Immature natural killer cell (primary cell): ENCODE measurements at regions not wholly inside any gene's neighbourhood (a gene's known extent, or its start where the extent isn't known, plus 50 kb on each side); places are given as distances from the start of the nearest gene placed in this dataset.

ENCODE experiments used
- DNase-seq, 3 donors: peaks; one replicate each; pipeline ENCODE4 v3.0.0; 2022; ENCODE audit warnings: mixed read lengths in 1 of 3
- H3K27ac Mint-ChIP-seq, 6 donors: one replicate each; pipeline ENCODE4 v1.8.0; 2020; ENCODE audit warnings: mixed read lengths in 6 of 6, mild to moderate bottlenecking in 5 of 6, inconsistent platforms in 4 of 6, moderate library complexity in 3 of 6
- H3K27me3 Mint-ChIP-seq, 3 donors: one replicate each; pipeline ENCODE4 v1.8.0; 2020 to 2021; ENCODE audit warnings: low read depth in 3 of 3, mild to moderate bottlenecking in 3 of 3, mixed read lengths in 3 of 3, moderate library complexity in 3 of 3, inconsistent platforms in 1 of 3
- H3K36me3 Mint-ChIP-seq, 3 donors: one replicate each; pipeline ENCODE4 v1.8.0; 2020; ENCODE audit warnings: mixed read lengths in 3 of 3, inconsistent platforms in 2 of 3, mild to moderate bottlenecking in 2 of 3
- H3K4me1 Mint-ChIP-seq, 2 donors: one replicate each; pipeline ENCODE4 v1.8.0; 2020; ENCODE audit warnings: inconsistent platforms in 2 of 2, mild to moderate bottlenecking in 2 of 2, mixed read lengths in 2 of 2, moderate library complexity in 1 of 2
- H3K4me3 Mint-ChIP-seq, 5 donors: one replicate each; pipeline ENCODE4 v1.8.0; 2020; ENCODE audit warnings: mild to moderate bottlenecking in 5 of 5, mixed read lengths in 5 of 5, inconsistent platforms in 3 of 5, moderate library complexity in 3 of 5
- H3K9me3 Mint-ChIP-seq, 6 donors: one replicate each; pipeline ENCODE4 v1.8.0; 2020; ENCODE audit warnings: mild to moderate bottlenecking in 6 of 6, mixed read lengths in 6 of 6, inconsistent platforms in 4 of 6, moderate library complexity in 3 of 6

DNA sequence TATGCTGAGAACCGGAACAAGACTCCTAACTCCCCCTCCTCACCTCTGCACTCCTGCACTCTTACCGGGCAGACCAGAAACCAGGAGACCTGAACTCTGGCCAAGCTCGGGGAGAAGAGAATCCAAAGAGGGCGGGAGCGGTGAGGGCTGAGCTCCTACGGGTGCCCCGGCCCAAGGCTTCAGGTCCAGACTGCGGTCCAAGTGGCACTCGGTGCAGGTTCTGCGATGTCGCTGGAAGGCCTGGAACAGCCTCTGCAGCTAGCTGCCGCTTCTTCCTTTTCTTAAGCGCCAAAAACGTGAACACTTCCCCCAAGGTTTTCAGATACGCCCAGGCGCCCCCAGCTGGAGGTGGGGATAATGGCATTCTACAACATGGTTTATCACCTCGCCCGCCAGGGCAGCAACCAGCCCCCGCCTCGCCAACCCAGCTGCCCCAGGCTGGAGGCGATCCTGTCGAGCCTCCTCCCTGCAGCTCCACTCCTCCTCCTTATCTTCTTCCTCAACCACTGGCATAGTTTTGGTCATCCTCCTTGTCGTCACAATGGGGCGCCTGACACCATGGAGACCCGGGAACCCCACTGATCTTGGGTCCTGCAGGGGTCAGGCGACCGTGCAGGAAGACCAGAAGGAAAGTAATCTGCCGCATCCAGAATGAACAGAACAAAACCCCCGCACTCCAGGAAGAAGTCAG is 1735.9 kb downstream of the TP53TG3F start:
- Mint-ChIP-seq H3K4me3 (no peak overlapping the region), H3K27me3 (peaks cover 0 to 2% (median 0%) of the 10 kb centered on the region in 3 donors), H3K27ac (no peak overlapping the region), H3K4me1 (no peaks in the 10 kb centered on the region), H3K9me3 (peaks cover 20 to 51% (median 48%) of the 10 kb centered on the region in 6 donors), H3K36me3 (peaks cover 0 to 3% (median 0%) of the 10 kb centered on the region in 3 donors)
- DNase-seq: no peak

DNA sequence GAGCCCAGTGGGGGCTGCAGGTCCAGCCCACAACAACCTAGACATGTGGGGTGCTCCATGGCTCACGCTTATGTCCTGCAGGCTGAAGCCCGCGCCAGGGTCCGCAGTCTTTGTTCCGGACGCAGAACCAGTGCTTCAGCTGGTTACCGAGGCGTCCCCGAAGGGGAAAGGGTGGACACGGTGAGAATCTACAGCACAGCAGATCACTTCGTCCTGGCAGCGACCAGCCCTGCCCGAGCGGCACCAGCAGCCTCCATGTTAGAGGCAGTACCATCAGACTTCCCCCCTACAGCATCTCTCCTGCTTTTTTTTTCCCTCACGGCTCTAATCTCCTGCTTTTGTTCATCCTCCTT is 1736.4 kb downstream of the TP53TG3F start:
- Mint-ChIP-seq H3K36me3 (peaks cover 0 to 3% (median 0%) of the 10 kb centered on the region in 3 donors), H3K4me1 (no peaks in the 10 kb centered on the region), H3K4me3 (no peak overlapping the region), H3K9me3 (peaks cover 23 to 55% (median 50%) of the 10 kb centered on the region in 6 donors), H3K27me3 (peaks cover 0 to 2% (median 0%) of the 10 kb centered on the region in 3 donors), H3K27ac (no peak overlapping the region)
- DNase-seq: no peak

DNA sequence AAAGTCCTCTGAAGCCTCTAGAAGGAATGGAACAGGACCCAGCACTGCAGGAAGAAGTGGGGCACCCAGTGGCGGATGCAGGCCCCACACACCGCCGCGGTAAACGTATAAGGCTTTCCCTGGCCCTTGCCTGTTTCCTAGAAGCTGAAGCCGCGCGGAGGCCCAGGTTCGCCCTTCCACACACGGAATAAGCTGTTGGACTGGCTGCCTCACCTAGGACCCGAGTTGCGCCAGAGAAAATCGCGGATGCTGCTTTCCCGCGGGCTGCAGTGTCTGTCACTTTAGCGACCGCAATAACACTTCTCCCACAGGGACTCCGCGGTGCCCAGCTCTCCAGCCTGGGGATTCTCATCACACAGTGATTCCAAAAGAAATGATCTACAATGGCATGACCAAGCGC is 1736.9 kb downstream of the TP53TG3F start:
- peaks cover 0 to 4% (median 3%) of the 10 kb centered on the region in 3 donors for H3K36me3 Mint-ChIP-seq
- peaks cover 0 to 3% of the 10 kb centered on the region in 2 donors for H3K4me1 Mint-ChIP-seq
- no peak overlapping the region for H3K27ac Mint-ChIP-seq
- no peak overlapping the region for H3K4me3 Mint-ChIP-seq
- H3K9me3 Mint-ChIP-seq: peaks cover 23 to 58% (median 54%) of the 10 kb centered on the region in 6 donors
- H3K27me3 Mint-ChIP-seq: peaks cover 0 to 2% (median 0%) of the 10 kb centered on the region in 3 donors
- DNase-seq: no peak

DNA sequence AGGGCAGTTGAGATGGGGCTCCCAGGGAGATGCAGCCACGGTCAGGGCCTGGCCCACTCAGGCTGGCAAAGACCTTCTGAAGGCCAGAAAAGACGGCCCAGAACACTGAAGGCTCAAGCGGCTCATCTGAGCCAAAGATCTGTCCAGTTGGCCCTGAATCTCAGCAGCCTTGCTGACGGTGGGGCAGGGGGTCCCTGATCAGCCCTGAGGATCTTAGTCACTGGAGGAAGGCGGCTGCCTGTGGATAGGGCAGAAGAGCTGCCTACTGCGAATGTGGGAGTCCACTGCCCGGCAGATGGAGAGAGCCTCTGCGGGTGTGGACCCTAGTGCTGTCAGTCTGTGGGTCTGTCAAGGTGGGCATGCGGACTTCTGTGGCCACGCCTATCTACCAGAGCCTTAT is 1738.2 kb downstream of the TP53TG3F start:
- DNase-seq: no peak
- H3K27ac Mint-ChIP-seq: no peak overlapping the region
- no peaks in the 10 kb centered on the region for H3K27me3 Mint-ChIP-seq
- H3K4me1 Mint-ChIP-seq: peaks cover 0 to 4% of the 10 kb centered on the region in 2 donors
- no peak overlapping the region for H3K4me3 Mint-ChIP-seq
- H3K9me3 Mint-ChIP-seq: peaks cover 25 to 69% (median 61%) of the 10 kb centered on the region in 6 donors
- peaks cover 0 to 5% (median 3%) of the 10 kb centered on the region in 3 donors for H3K36me3 Mint-ChIP-seq

DNA sequence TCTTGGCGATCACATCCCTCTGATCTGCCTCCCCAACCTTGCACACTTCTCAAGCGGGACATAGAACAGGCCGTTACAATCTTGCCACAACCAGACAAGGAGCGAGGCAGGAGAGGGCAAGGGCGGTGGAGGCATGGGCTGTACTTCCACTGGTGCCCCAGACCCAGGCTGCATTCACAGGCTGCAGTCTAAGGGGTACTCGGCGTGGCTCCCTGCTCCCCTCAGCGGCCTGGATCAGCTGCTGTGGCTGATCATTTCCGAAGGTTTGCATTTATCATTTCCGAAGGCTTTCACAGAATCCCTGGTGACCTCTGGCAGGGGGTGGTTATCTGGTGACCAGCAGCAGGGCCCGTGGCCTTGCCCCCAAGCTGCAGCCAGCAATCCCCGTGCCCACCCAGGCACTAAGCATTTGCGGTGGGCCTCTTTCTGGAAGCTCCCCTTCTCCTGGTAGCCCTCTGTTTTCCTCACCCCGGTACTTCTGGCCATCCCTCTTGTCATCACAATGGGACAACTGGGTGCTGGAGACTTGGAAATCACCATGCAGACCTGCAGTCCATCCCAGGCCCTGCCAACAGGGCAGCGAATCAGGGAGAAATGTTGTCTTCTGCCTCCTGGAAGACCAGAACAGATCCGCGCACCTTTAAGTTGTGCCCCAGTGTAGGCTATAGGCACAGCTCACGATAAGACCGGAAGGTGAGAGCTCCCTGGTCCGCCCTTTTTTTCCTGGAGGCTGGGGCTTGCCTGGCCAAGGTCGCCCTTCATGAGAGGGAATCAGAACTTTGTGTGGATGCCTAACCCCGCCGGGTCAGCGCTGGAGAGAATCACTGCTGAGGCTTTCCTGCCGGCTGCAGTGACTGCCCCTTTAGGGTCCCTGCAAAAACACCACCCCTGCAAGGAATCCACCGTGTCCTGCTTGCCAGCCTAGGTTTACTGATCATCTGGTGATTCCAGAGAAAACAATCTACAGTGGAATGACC is 1739.1 kb downstream of the TP53TG3F start:
- Mint-ChIP-seq H3K36me3 (peaks cover 0 to 5% (median 3%) of the 10 kb centered on the region in 3 donors), H3K4me3 (no peak overlapping the region)

DNA sequence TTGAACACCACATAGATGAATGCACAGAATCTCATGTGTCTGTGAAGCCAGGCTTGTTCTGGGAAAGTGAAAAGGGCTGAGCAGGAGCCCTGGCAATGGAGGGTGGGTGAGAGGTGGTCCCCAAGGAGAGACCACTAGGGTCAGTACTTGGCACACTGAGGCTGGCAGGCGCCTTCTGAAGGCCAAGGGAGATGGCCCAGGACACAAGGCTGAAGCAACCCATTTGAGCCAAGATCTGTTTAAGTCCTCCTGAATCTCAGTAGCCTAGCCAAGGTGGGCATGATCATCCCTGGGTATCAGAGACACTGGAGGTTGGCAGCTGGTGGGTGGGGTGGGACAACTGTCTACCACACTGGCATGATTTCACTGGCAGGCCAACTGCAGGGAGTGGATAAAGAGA is 1741.2 kb downstream of the TP53TG3F start:
- Mint-ChIP-seq H3K36me3 (peaks cover 0 to 5% (median 0%) of the 10 kb centered on the region in 3 donors), H3K4me3 (peak overlapping the region in 1 of 5 donors; percentile 4), H3K9me3 (peaks cover 22 to 66% (median 54%) of the 10 kb centered on the region in 6 donors), H3K27me3 (no peaks in the 10 kb centered on the region), H3K27ac (no peak overlapping the region), H3K4me1 (peaks cover 0 to 4% of the 10 kb centered on the region in 2 donors)
- no peak for DNase-seq

More for the DNA sequence above, 1739.1 kb downstream of the TP53TG3F start:
- Mint-ChIP-seq H3K4me1 (peaks cover 0 to 4% of the 10 kb centered on the region in 2 donors), H3K27ac (no peak overlapping the region), H3K9me3 (peaks cover 29 to 73% (median 61%) of the 10 kb centered on the region in 6 donors), H3K27me3 (no peaks in the 10 kb centered on the region)
- no peak for DNase-seq

DNA sequence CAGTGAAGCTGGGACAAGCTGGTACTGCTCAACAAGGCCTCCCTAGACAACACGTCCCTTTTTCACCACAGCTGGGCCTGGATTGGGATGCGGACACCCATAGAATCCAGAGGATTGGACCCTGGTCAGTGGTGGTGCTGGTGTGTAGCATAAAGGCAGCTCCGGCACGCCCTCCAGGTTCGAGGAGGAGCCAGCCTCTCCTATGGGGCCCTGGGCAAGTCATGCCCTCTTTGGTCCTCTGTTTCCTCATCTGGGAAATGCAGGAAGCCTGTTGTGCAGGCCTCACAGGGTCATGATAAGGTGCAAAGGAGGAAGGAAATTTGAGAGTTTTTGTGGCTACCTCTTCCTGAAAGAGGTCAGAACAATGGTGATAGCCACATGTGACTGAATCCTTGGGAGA is 1741.7 kb downstream of the TP53TG3F start:
- Mint-ChIP-seq H3K4me3 (no peak overlapping the region), H3K27me3 (no peaks in the 10 kb centered on the region), H3K27ac (no peak overlapping the region), H3K9me3 (peaks cover 20 to 66% (median 54%) of the 10 kb centered on the region in 6 donors), H3K36me3 (peaks cover 0 to 5% (median 0%) of the 10 kb centered on the region in 3 donors), H3K4me1 (peaks cover 0 to 6% of the 10 kb centered on the region in 2 donors)
- no peak for DNase-seq

DNA sequence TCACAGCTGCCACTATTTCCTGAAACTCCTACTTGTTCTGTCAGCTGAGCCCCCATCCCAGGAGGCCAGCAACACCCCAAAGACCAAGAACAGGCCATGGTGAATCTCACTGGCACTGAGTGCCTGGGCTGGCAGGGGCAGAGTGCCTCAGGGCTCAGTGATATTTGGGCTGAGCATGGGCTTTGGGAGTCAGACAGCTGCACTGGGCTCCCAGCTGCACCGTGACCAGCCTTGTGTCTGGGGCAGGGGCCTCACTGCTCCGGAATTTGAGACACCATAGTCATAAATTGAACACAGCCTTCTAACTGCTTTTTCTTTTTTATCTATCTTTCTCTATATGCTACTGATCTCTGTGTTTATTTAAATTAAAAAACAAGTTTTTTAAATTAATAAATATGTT is 1744.2 kb downstream of the TP53TG3F start:
- Mint-ChIP-seq H3K9me3 (peaks cover 22 to 58% (median 48%) of the 10 kb centered on the region in 6 donors), H3K36me3 (peaks cover 0 to 5% (median 0%) of the 10 kb centered on the region in 3 donors), H3K27me3 (no peaks in the 10 kb centered on the region), H3K27ac (no peak overlapping the region), H3K4me1 (peaks cover 0 to 6% of the 10 kb centered on the region in 2 donors), H3K4me3 (no peak overlapping the region)
- no peak for DNase-seq

DNA sequence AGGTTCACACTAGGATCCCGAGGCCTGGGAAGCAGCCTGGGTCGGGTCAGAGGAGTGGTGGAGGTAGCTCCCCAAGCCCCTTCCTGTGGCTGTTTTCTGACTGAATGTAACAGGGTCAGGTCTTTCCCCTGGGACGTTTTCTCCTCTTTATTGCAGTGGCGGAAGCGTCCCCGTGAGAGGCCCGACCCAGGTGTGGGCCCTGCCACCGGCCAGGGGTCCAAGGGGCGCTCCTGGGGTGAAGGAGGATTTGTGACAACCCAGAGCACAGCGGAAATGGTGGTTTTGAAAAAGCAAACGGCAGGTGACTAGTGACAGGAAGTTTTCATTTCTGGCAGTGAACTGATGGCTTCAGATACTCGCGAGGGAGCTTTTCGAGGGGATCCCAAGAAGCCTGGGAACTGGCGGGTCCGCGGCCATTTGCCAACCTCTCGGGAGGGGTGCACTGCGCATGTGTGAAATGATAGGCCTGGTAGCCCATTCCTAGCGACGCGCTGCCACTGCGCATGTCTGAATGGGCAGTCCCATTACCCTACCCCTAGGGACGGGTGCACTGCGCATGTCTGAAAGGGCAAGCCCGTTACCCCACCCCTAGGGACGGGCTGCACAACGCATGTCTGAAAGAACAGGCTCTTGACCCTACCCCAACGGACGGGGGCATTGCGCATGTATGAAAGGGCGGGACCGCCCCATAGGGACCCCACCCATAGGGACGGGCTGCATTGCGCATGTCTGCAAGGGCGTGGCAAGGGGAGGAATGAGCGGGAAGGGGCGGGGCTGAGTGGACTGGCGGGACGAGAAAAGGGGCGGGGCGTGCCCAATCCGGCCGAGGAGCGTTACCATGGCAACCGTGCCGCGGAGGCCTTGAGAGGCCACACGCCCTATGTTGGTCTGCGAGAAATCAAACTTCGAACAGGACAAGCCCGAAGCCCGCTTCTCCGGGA is 1747.9 kb downstream of the TP53TG3F start:
- H3K27me3 Mint-ChIP-seq: no peaks in the 10 kb centered on the region
- no peak overlapping the region for H3K27ac Mint-ChIP-seq
- H3K4me1 Mint-ChIP-seq: peaks cover 0 to 2% of the 10 kb centered on the region in 2 donors
- peaks cover 12 to 56% (median 35%) of the 10 kb centered on the region in 6 donors for H3K9me3 Mint-ChIP-seq
- H3K4me3 Mint-ChIP-seq: no peak overlapping the region
- no peak for DNase-seq
- no peaks in the 10 kb centered on the region for H3K36me3 Mint-ChIP-seq

DNA sequence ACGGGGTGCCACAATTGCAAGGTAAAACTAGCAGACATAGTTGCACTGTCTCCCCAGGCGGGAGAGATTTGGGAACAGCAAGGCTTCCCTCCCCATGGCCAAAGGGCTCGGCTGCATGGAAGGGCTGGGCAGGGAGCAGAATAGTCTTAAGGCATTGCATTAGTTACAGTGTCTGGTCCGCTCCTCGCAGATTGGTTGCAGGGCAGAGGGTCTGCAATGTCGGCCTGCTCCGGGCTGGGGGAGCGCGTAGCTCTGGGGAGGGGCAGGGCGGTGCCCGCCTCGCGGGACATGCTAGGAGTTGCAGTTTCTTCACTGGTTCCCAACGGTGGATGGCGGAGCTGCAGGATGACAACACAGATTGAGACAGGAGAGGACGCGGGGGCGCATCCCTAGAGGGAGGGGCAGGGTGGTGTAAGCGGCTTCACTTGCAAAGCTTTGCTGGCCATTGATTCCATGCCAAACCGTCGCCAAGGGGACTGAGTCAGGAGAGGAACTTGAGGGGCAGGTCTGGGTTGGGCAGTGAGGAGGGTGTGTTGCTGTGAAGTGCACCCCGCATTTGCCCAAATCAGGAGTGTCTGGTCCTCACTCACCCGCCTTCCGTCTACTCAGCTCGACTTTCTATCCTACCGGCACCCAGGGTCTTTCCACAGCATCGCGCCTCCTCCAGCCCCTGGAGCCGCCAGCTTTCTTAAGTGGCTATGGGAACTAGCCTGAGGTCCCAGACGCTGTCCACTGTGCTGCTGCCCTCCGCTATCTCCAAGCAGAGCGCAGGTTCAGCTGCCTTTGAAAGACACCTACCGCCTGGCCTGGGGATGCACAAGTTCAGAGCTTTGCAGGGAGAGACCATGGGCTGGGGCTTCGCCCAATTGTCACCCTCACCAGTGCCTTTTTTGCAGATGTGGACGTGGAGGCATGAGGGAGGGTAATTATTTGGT is 1748.9 kb downstream of the TP53TG3F start:
- peaks cover 8 to 51% (median 34%) of the 10 kb centered on the region in 6 donors for H3K9me3 Mint-ChIP-seq
- no peak overlapping the region for H3K27ac Mint-ChIP-seq
- H3K36me3 Mint-ChIP-seq: no peaks in the 10 kb centered on the region
- no peak for DNase-seq
- peaks cover 0 to 2% of the 10 kb centered on the region in 2 donors for H3K4me1 Mint-ChIP-seq
- no peaks in the 10 kb centered on the region for H3K27me3 Mint-ChIP-seq
- no peak overlapping the region for H3K4me3 Mint-ChIP-seq

DNA sequence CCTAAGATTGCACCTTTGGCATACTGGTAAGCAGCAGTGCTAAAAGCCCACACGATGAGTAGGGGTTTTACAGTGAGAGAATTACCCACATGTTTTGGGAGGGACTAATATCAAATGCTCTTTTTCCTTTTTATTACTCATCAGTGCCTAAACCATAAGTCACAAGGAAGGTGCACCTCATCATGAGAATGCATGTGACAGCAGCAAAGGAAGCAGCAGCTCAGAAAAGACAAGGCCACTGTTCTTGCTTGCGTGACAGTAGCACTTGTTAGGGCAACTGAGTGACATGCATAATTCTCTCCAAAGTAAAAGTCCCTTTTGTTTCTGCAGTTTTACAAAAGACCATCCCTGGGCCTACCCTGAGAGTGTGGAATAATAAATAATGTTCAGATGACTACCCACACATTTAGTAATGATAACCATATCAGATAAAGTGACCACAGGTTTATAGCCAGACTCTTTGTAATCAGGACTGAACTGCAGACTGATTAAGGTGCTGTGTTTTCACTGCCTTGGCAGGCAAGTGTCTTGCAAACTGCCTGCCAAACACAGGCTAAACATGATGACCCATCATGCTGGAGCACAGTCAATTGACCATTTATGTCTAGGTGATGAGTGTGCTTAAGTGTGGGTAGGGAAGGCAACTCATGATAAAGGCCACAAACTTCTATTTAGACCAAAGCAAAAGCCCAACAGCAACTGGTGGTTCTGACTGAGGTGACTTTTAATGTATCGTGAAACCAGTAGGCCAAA is 1751.4 kb downstream of the TP53TG3F start:
- Mint-ChIP-seq H3K9me3 (peaks cover 7 to 51% (median 33%) of the 10 kb centered on the region in 6 donors), H3K36me3 (no peaks in the 10 kb centered on the region), H3K27me3 (peaks cover 0 to 3% (median 0%) of the 10 kb centered on the region in 3 donors), H3K4me1 (peaks cover 0 to 2% of the 10 kb centered on the region in 2 donors), H3K27ac (no peak overlapping the region), H3K4me3 (no peak overlapping the region)
- DNase-seq: no peak

DNA sequence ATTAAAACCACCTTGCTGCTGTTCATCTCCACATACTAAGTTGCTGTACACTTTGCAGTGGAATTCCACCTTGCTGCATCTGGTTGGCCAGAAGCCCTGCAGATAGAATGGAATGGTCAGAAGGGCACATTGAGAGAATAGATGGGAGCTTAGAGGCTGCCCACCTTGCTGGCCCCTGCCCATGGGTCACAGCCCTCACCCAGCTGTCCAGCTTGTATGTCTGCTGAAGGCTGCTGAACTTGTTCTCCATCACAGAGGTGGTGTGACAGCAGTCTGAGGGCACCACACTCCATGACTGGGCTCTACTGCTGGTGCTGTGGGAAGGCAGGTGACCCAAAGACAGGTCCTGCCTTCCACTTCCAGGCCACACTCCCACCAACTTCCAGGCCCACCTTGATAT is 1755.4 kb downstream of the TP53TG3F start:
- H3K9me3 Mint-ChIP-seq: peaks cover 4 to 58% (median 30%) of the 10 kb centered on the region in 6 donors
- no peak for DNase-seq
- no peak overlapping the region for H3K4me3 Mint-ChIP-seq
- peaks cover 0 to 3% (median 0%) of the 10 kb centered on the region in 3 donors for H3K27me3 Mint-ChIP-seq
- no peak overlapping the region for H3K27ac Mint-ChIP-seq
- H3K4me1 Mint-ChIP-seq: no peaks in the 10 kb centered on the region
- no peaks in the 10 kb centered on the region for H3K36me3 Mint-ChIP-seq
